GM12873 (cell line): ENCODE measurements at regions not wholly inside any gene's neighbourhood (a gene's known extent, or its start where the extent isn't known, plus 50 kb on each side); places are given as distances from the start of the nearest gene placed in this dataset.

Experiments
- CTCF ChIP-seq: IDR thresholded peaks from 2 replicates; pipeline ENCODE4 v1.5.1; 2012; ENCODE audit warnings: low read depth, mild to moderate bottlenecking, moderate library complexity, low read length, control low read depth; ENCODE audit not compliant: insufficient read depth; ENCODE audit errors: missing control alignments

GRCh38 chr3:102574355-102574754 is 139.5 kb downstream of the ZPLD1 start:
- TF ChIP-seq CTCF: no peak

- no peak for TF ChIP-seq CTCF
Observed at GRCh38 chr3:102576651-102577050, 141.8 kb downstream of the ZPLD1 start.

GRCh38 chr3:102577082-102577789 is 142.4 kb downstream of the ZPLD1 start:
- TF ChIP-seq CTCF: no peak

- no peak for TF ChIP-seq CTCF
Observed at GRCh38 chr3:102580760-102581159, 145.9 kb downstream of the ZPLD1 start.

GRCh38 chr3:102586485-102586884 is 151.7 kb downstream of the ZPLD1 start:
- no peak for TF ChIP-seq CTCF

GRCh38 chr3:102593812-102594602 is 159.2 kb downstream of the ZPLD1 start:
- no peak for TF ChIP-seq CTCF

GRCh38 chr3:102595057-102595456 is 160.2 kb downstream of the ZPLD1 start:
- TF ChIP-seq CTCF: no peak
